ENCODE measurements at regions not wholly inside any gene's neighbourhood (a gene's known extent, or its start where the extent isn't known, plus 50 kb on each side); places are given as distances from the start of the nearest gene placed in this dataset.

DNA sequence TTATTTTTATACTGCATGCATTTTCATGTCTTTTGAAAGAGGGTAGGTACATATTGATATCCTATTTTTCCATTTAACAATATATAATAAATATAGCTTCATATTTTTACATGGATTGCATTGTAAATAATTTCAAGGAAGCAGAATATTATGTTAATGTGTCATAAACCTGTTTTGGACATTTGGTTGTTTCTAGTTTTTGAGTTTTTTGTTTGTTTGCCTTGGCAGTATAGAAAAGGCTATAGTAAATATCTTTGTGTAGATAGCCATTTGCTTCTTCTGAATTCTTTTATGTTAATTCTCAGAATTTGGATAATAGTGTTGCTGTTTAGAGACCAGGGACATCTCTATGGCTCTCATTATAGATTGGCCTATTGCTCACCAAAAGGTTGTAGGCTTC lies 645.2 kb downstream of the SLC4A3 start:
- Histone ChIP-seq H4K20me1 (replicated peaks; ENCODE audit: control insufficient read depth, insufficient read depth, low read length) (no peaks in the 10 kb centered on the region), H3K27ac (ENCODE audit: extremely low read depth, low read depth, low read length) (no peak overlapping the region), H3K27me3 (ENCODE audit: control insufficient read depth in 2 of 2, insufficient read depth in 2 of 2, low read length in 2 of 2) (no peaks in the 10 kb centered on the region), H3K4me2 (ENCODE audit: insufficient read depth, low read length) (no peak overlapping the region), H3K9ac (ENCODE audit: insufficient read depth in 1 of 2, low read depth in 2 of 2, low read length in 2 of 2) (no peak overlapping the region), H2AFZ (ENCODE audit: low read depth, low read length) (no peak overlapping the region), H3K4me1 (replicated peaks in 1 of 2; ENCODE audit: control insufficient read depth in 2 of 2, insufficient read depth in 2 of 2, low read length in 2 of 2) (no peaks in the 10 kb centered on the region), H3K9me3 (replicated peaks; ENCODE audit: control insufficient read depth, insufficient read depth, low read depth, low read length) (no peaks in the 10 kb centered on the region), H3K9me1 (ENCODE audit: control insufficient read depth, insufficient read depth, low read length) (no peaks in the 10 kb centered on the region), H3K4me3 (no peak overlapping the region), H3K79me2 (ENCODE audit: control insufficient read depth, insufficient read depth, low read length) (no peaks in the 10 kb centered on the region), H3K36me3 (ENCODE audit: control insufficient read depth, insufficient read depth, low read length) (no peaks in the 10 kb centered on the region)
- ChIA-PET POLR2A (no interaction called here), CTCF (ENCODE audit: low intra/inter-chr PET ratio) (no interaction called here)
- BruUV-seq (replicated peaks), result no TSS peak
- intact Hi-C loops (cut with micrococcal nuclease) (no loop called here), in situ Hi-C loops (cut with MboI) (no loop called here)
- FAIRE-seq (no peak), ATAC-seq (no peak), DNase-seq (ENCODE audit: extremely low read depth in 1 of 4, low spot score in 3 of 4) (no peak)
- TF ChIP-seq EP300 (IDR thresholded peaks at IDR 0.05; ENCODE audit: low read length) (no peak), ZNF165 (CRISPR knock-in tag; IDR thresholded peaks at IDR 0.05; ENCODE audit: borderline replicate concordance) (no peak), FOXO4 (CRISPR knock-in tag; IDR thresholded peaks at IDR 0.05) (no peak), ELF4 (CRISPR knock-in tag; IDR thresholded peaks at IDR 0.05) (no peak), PHB2 (IDR thresholded peaks at IDR 0.05; ENCODE audit: low read depth) (no peak)

GRCh38 chr2:220273082-220273481 lies 645.7 kb downstream of the SLC4A3 start:
- Histone ChIP-seq H4K20me1 (replicated peaks; ENCODE audit: control insufficient read depth, insufficient read depth, low read length) (no peaks in the 10 kb centered on the region), H3K4me2 (ENCODE audit: insufficient read depth, low read length) (no peak overlapping the region), H2AFZ (ENCODE audit: low read depth, low read length) (no peak overlapping the region), H3K9ac (ENCODE audit: insufficient read depth in 1 of 2, low read depth in 2 of 2, low read length in 2 of 2) (no peak overlapping the region), H3K9me1 (ENCODE audit: control insufficient read depth, insufficient read depth, low read length) (no peaks in the 10 kb centered on the region), H3K4me3 (no peak overlapping the region), H3K36me3 (ENCODE audit: control insufficient read depth, insufficient read depth, low read length) (no peaks in the 10 kb centered on the region), H3K4me1 (replicated peaks in 1 of 2; ENCODE audit: control insufficient read depth in 2 of 2, insufficient read depth in 2 of 2, low read length in 2 of 2) (no peaks in the 10 kb centered on the region), H3K27me3 (ENCODE audit: control insufficient read depth in 2 of 2, insufficient read depth in 2 of 2, low read length in 2 of 2) (no peaks in the 10 kb centered on the region), H3K9me3 (replicated peaks; ENCODE audit: control insufficient read depth, insufficient read depth, low read depth, low read length) (no peaks in the 10 kb centered on the region), H3K79me2 (ENCODE audit: control insufficient read depth, insufficient read depth, low read length) (no peaks in the 10 kb centered on the region), H3K27ac (ENCODE audit: extremely low read depth, low read depth, low read length) (no peak overlapping the region)
- no peak for DNase-seq (ENCODE audit: extremely low read depth in 1 of 4, low spot score in 3 of 4)
- 0% methylated on average over 2 of the region's 2 CpGs for WGBS (ENCODE audit: insufficient coverage, low coverage, missing lambda C conversion rate)
- ChIA-PET POLR2A (no interaction called here), CTCF (ENCODE audit: low intra/inter-chr PET ratio) (no interaction called here)
- TF ChIP-seq, protein P1, sequence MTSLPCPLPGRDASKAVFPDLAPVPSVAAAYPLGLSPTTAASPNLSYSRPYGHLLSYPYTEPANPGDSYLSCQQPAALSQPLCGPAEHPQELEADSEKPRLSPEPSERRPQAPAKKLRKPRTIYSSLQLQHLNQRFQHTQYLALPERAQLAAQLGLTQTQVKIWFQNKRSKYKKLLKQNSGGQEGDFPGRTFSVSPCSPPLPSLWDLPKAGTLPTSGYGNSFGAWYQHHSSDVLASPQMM (CRISPR knock-in tag; IDR thresholded peaks at IDR 0.05), result no peak
- TF ChIP-seq ZFX (CRISPR knock-in tag; IDR thresholded peaks at IDR 0.05) (no peak), RBM17 (IDR thresholded peaks at IDR 0.05; ENCODE audit: borderline replicate concordance, low read depth, low read length) (no peak), POLR3A (IDR thresholded peaks at IDR 0.05; ENCODE audit: borderline replicate concordance, extremely low read depth, insufficient read depth, insufficient read length) (no peak), RUNX1 (IDR thresholded peaks at IDR 0.05; ENCODE audit: low read depth) (no peak), FOXA1 (IDR thresholded peaks at IDR 0.05; ENCODE audit: borderline replicate concordance) (no peak)
- FAIRE-seq, result no peak
- in situ Hi-C loops (cut with MboI) (no loop called here), intact Hi-C loops (cut with micrococcal nuclease) (no loop called here)
- no TSS peak for BruUV-seq (replicated peaks)
- no peak for ATAC-seq

All from K562 (cell line).